ENCODE measurements at regions not wholly inside any gene's neighbourhood (a gene's known extent, or its start where the extent isn't known, plus 50 kb on each side); places are given as distances from the start of the nearest gene placed in this dataset.

- Histone ChIP-seq H3K36me3 (ENCODE audit: control insufficient read depth, insufficient read depth, low read length) (no peaks in the 10 kb centered on the region), H3K4me3 (replicated peaks in 1 of 4; ENCODE audit: control extremely low read depth in 1 of 4, insufficient read depth in 1 of 4, low read depth in 3 of 4, low read length in 4 of 4) (no peak overlapping the region), H3K4me1 (ENCODE audit: control insufficient read depth, extremely low read depth, insufficient read depth, low read length) (no peaks in the 10 kb centered on the region), H3K27ac (ENCODE audit: insufficient read depth, low read length) (no peak overlapping the region), H4K20me1 (ENCODE audit: control insufficient read depth, extremely low read depth, insufficient read depth, low read length) (no peaks in the 10 kb centered on the region), H3K9ac (ENCODE audit: insufficient read depth, low read length) (no peak overlapping the region), H3K27me3 (ENCODE audit: control insufficient read depth, insufficient read depth, low read length) (no peaks in the 10 kb centered on the region), H2AFZ (ENCODE audit: low read length) (no peak overlapping the region), H3K79me2 (ENCODE audit: control insufficient read depth, insufficient read depth, low read length) (no peaks in the 10 kb centered on the region), H3K9me3 (ENCODE audit: control insufficient read depth, insufficient read depth, low read depth, low read length) (no peaks in the 10 kb centered on the region), H3K4me2 (ENCODE audit: extremely low read depth, insufficient read depth, low read length) (no peak overlapping the region)
- no peak for DNase-seq (ENCODE audit: low read depth in 2 of 2)
- TF ChIP-seq EZH2 (IDR thresholded peaks at IDR 0.05; ENCODE audit: low read length, missing control alignments) (no peak), CTCF (conservative IDR thresholded peaks at IDR 0.05 in 1 of 2, IDR thresholded peaks at IDR 0.05 in 1 of 2; ENCODE audit: low read depth in 1 of 2, low read length in 2 of 2) (no peak)
Measured at GRCh38 chr2:41483982-41484857, 563.6 kb upstream of the PKDCC start.

- Histone ChIP-seq H3K9me3 (ENCODE audit: control insufficient read depth, insufficient read depth, low read depth, low read length) (no peaks in the 10 kb centered on the region), H3K27me3 (ENCODE audit: control insufficient read depth, insufficient read depth, low read length) (no peaks in the 10 kb centered on the region), H3K9ac (ENCODE audit: insufficient read depth, low read length) (no peak overlapping the region), H3K36me3 (ENCODE audit: control insufficient read depth, insufficient read depth, low read length) (no peaks in the 10 kb centered on the region), H3K27ac (ENCODE audit: insufficient read depth, low read length) (no peak overlapping the region), H3K4me3 (replicated peaks in 1 of 4; ENCODE audit: control extremely low read depth in 1 of 4, insufficient read depth in 1 of 4, low read depth in 3 of 4, low read length in 4 of 4) (no peak overlapping the region), H4K20me1 (ENCODE audit: control insufficient read depth, extremely low read depth, insufficient read depth, low read length) (no peaks in the 10 kb centered on the region), H2AFZ (ENCODE audit: low read length) (no peak overlapping the region), H3K4me2 (ENCODE audit: extremely low read depth, insufficient read depth, low read length) (no peak overlapping the region), H3K4me1 (ENCODE audit: control insufficient read depth, extremely low read depth, insufficient read depth, low read length) (no peaks in the 10 kb centered on the region), H3K79me2 (ENCODE audit: control insufficient read depth, insufficient read depth, low read length) (no peaks in the 10 kb centered on the region)
- DNase-seq (ENCODE audit: low read depth in 2 of 2): no peak
- TF ChIP-seq CTCF (conservative IDR thresholded peaks at IDR 0.05 in 1 of 2, IDR thresholded peaks at IDR 0.05 in 1 of 2; ENCODE audit: low read depth in 1 of 2, low read length in 2 of 2) (no peak), EZH2 (IDR thresholded peaks at IDR 0.05; ENCODE audit: low read length, missing control alignments) (no peak)
Measured at GRCh38 chr2:41484858-41485234, 563.0 kb upstream of the PKDCC start.

GRCh38 chr2:41486948-41487347, 560.9 kb upstream of the PKDCC start:
- H3K4me1 ChIP-seq (ENCODE audit: control insufficient read depth, extremely low read depth, insufficient read depth, low read length): no peaks in the 10 kb centered on the region
- no peak overlapping the region for H3K9ac ChIP-seq (ENCODE audit: insufficient read depth, low read length)
- H3K27me3 ChIP-seq (ENCODE audit: control insufficient read depth, insufficient read depth, low read length): no peaks in the 10 kb centered on the region
- H4K20me1 ChIP-seq (ENCODE audit: control insufficient read depth, extremely low read depth, insufficient read depth, low read length): no peaks in the 10 kb centered on the region
- no peak for DNase-seq (ENCODE audit: low read depth in 2 of 2)
- no peaks in the 10 kb centered on the region for H3K79me2 ChIP-seq (ENCODE audit: control insufficient read depth, insufficient read depth, low read length)
- no peaks in the 10 kb centered on the region for H3K9me3 ChIP-seq (ENCODE audit: control insufficient read depth, insufficient read depth, low read depth, low read length)
- TF ChIP-seq EZH2 (IDR thresholded peaks at IDR 0.05; ENCODE audit: low read length, missing control alignments): no peak
- no peak for TF ChIP-seq CTCF (conservative IDR thresholded peaks at IDR 0.05 in 1 of 2, IDR thresholded peaks at IDR 0.05 in 1 of 2; ENCODE audit: low read depth in 1 of 2, low read length in 2 of 2)
- H2AFZ ChIP-seq (ENCODE audit: low read length): no peak overlapping the region
- H3K4me2 ChIP-seq (ENCODE audit: extremely low read depth, insufficient read depth, low read length): no peak overlapping the region
- no peak overlapping the region for H3K27ac ChIP-seq (ENCODE audit: insufficient read depth, low read length)
- no peak overlapping the region for H3K4me3 ChIP-seq (replicated peaks in 1 of 4; ENCODE audit: control extremely low read depth in 1 of 4, insufficient read depth in 1 of 4, low read depth in 3 of 4, low read length in 4 of 4)
- H3K36me3 ChIP-seq (ENCODE audit: control insufficient read depth, insufficient read depth, low read length): no peaks in the 10 kb centered on the region

Data from fibroblast of lung (primary cell).